Breast epithelium (tissue), 4 donors: ENCODE measurements at regions not wholly inside any gene's neighbourhood (a gene's known extent, or its start where the extent isn't known, plus 50 kb on each side); places are given as distances from the start of the nearest gene placed in this dataset.

Source experiments
- DNase-seq, 2 donors: peaks; one replicate each; pipeline ENCODE4 v3.0.0-alpha.2; 2019; ENCODE audit warnings: low spot score in 2 of 2
- H3K27ac ChIP-seq, 2 donors: fragments of 200-600 bp; sonication (generic) in 1 of 2; one replicate each; pipeline ENCODE4 v1.5.1; 2016 to 2019; ENCODE audit warnings: mild to moderate bottlenecking in 1 of 2
- H3K27me3 ChIP-seq, 2 donors: fragments of 200-600 bp; sonication (generic) in 1 of 2; one replicate each; pipeline versions ENCODE4 v1.5.1 to v1.6.0; 2017 to 2019; ENCODE audit warnings: control low read depth in 1 of 2, mild to moderate bottlenecking in 1 of 2
- H3K36me3 ChIP-seq: fragments of 200-600 bp; one replicate; pipeline ENCODE4 v1.5.1; 2019
- H3K4me1 ChIP-seq, 2 donors: fragments of 200-600 bp; sonication (generic); one replicate each; pipeline ENCODE4 v1.5.1; 2016 to 2019; ENCODE audit warnings: control low read depth in 1 of 2
- H3K4me3 ChIP-seq, 3 donors: fragments of 200-600 bp; sonication (generic); 1 replicate in 2 of 3; 2 replicates in 1 of 3; pipeline ENCODE4 v1.5.1; 2016 to 2019; ENCODE audit warnings: mild to moderate bottlenecking in 3 of 3, moderate library complexity in 2 of 3
- H3K9me3 ChIP-seq, 2 donors: fragments of 200-600 bp; sonication (generic) in 1 of 2; one replicate each; pipeline ENCODE4 v1.5.1; 2016 to 2019; ENCODE audit warnings: control low read depth in 1 of 2
- POLR2A ChIP-seq: fragments of 450-650 bp; IDR thresholded peaks from one replicate; pipeline ENCODE4 v1.6.1; 2016; ENCODE audit warnings: antibody characterized with exemption, mild to moderate bottlenecking, moderate library complexity
- POLR2AphosphoS5 ChIP-seq, 3 donors: sonication (generic); formaldehyde crosslinking; IDR thresholded peaks; one replicate each; pipeline ENCODE4 v1.6.1; 2017; ENCODE audit warnings: antibody characterized with exemption in 3 of 3
- intact Hi-C: fragments of 100-400 bp; cut with DNase I; formaldehyde crosslinking; loops from one replicate; pipeline ENCODE4 v1.15.1; 2023; ENCODE audit warnings: low total_unique reads
- TF ChIP-seq, protein P1 (sequence below), 3 donors: fragments of 450-650 bp; IDR thresholded peaks; one replicate each; pipeline ENCODE4 v1.5.1; 2016 to 2017; ENCODE audit warnings: antibody characterized with exemption in 3 of 3, mild to moderate bottlenecking in 3 of 3, moderate library complexity in 3 of 3

DNA sequence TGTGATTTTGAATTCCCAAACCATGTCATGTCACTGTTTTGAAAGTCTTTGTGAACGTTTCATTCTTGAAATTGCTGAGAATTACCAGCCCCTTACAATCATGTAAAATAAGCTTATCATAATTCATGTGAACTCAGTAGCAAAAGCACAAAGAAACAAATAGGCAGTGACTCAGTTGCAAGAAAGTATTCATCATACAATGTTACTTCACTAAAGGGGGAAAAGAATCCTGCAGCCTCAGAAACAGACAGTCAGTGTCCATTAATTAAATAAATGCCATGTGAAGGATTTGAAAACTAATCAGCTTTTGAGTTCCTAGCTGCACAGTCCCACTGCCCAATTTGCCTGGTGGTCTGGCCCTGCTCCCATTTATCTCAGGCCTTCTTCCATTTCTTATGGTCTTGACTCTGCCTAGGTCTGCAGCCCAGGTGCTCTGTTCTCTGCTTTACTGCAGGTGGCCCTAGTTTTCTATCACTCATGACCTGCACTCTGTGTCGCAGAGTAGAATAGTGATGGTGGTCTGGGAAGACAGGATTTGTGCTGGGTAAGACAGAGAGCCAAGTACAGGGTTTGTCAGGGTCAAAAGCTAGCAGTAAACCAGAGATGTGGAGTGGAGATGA, 99.7 kb downstream of the PLCE1 start:
- Histone ChIP-seq H3K36me3 (no peaks in the 10 kb centered on the region), H3K27ac (no peak overlapping the region), H3K9me3 (no peaks in the 10 kb centered on the region), H3K4me3 (no peak overlapping the region), H3K27me3 (no peaks in the 10 kb centered on the region), H3K4me1 (no peaks in the 10 kb centered on the region)
- TF ChIP-seq, protein P1, sequence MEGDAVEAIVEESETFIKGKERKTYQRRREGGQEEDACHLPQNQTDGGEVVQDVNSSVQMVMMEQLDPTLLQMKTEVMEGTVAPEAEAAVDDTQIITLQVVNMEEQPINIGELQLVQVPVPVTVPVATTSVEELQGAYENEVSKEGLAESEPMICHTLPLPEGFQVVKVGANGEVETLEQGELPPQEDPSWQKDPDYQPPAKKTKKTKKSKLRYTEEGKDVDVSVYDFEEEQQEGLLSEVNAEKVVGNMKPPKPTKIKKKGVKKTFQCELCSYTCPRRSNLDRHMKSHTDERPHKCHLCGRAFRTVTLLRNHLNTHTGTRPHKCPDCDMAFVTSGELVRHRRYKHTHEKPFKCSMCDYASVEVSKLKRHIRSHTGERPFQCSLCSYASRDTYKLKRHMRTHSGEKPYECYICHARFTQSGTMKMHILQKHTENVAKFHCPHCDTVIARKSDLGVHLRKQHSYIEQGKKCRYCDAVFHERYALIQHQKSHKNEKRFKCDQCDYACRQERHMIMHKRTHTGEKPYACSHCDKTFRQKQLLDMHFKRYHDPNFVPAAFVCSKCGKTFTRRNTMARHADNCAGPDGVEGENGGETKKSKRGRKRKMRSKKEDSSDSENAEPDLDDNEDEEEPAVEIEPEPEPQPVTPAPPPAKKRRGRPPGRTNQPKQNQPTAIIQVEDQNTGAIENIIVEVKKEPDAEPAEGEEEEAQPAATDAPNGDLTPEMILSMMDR (IDR thresholded peaks at IDR 0.05): no peak
- TF ChIP-seq POLR2AphosphoS5 (IDR thresholded peaks at IDR 0.05): no peak
- no peak for TF ChIP-seq POLR2A
- intact Hi-C loops: no loop called here
- DNase-seq: no peak

DNA sequence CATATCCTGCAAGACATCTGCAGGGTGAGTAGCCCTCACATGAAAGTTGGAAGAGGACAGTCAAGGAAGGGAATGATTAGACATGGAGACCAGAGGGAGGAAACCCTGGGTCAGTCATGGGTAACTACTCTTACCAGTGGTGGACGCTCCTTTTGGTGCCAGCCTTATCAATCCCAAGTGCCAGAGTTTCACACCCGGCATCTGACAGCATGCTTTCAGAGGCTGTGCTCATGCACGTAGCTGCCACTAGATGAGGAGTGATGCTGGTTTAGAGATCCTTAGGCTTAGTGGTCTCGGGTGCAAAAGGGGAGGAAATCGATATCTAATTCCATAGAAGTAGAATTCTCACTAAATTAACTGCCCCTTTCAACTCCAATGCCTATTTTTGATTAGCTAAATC, 100.8 kb downstream of the PLCE1 start:
- Histone ChIP-seq H3K4me1 (no peaks in the 10 kb centered on the region), H3K9me3 (no peaks in the 10 kb centered on the region), H3K27me3 (no peaks in the 10 kb centered on the region), H3K4me3 (no peak overlapping the region), H3K27ac (no peak overlapping the region), H3K36me3 (no peaks in the 10 kb centered on the region)
- intact Hi-C loops: no loop called here
- TF ChIP-seq, protein P1 (IDR thresholded peaks at IDR 0.05): no peak
- TF ChIP-seq POLR2AphosphoS5 (IDR thresholded peaks at IDR 0.05) (no peak), POLR2A (no peak)
- no peak for DNase-seq

DNA sequence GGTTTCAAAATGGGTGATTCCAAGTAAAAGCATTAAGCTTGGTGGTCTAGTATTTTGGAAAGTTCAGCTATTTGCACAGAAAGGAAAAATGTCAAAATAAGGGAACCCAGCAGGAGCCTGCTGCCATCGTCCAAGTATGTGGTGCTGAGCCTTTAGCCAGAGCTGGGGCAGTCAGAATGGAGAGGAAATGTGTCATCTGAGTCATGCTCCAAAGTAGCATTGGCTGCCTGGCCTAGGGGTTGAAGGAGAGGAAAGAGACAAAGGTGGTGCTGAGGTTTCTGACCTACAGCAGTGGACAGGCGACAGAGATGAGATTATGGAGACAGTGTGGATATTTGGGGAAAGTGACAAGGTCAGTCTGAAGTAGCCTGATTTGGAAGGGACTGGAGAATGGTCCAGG, 103.9 kb downstream of the PLCE1 start:
- no peak for DNase-seq
- Histone ChIP-seq H3K27ac (no peak overlapping the region), H3K4me3 (no peak overlapping the region), H3K27me3 (no peaks in the 10 kb centered on the region), H3K36me3 (no peaks in the 10 kb centered on the region), H3K9me3 (no peaks in the 10 kb centered on the region), H3K4me1 (no peaks in the 10 kb centered on the region)
- TF ChIP-seq, protein P1 (IDR thresholded peaks at IDR 0.05): no peak
- TF ChIP-seq POLR2AphosphoS5 (IDR thresholded peaks at IDR 0.05) (no peak), POLR2A (no peak)
- intact Hi-C loops: no loop called here

DNA sequence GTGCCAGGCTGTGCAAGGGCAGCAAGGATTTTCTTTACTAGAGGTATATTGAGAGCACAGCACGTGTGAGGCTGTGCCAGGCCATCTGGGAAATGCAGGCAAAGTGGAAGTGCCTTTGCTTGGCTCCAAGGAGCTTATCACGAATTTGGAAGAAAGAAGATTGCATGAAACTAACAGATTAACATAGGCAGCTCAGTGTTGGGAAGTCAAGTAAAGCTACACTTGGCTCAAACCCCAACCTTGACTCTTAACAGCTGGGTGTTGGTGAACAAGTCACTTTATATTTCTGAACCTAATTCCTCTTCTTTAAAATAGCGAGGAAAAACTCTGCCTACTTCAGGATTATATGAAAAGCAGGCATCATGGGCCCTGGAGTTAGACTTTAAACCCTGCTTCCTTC, 105.2 kb downstream of the PLCE1 start:
- no peak overlapping the region for H3K4me3 ChIP-seq
- DNase-seq: no peak
- intact Hi-C loops: no loop called here
- H3K27ac ChIP-seq: no peak overlapping the region
- no peaks in the 10 kb centered on the region for H3K4me1 ChIP-seq
- no peaks in the 10 kb centered on the region for H3K36me3 ChIP-seq
- no peaks in the 10 kb centered on the region for H3K27me3 ChIP-seq
- TF ChIP-seq POLR2A (no peak), POLR2AphosphoS5 (IDR thresholded peaks at IDR 0.05) (no peak)
- no peaks in the 10 kb centered on the region for H3K9me3 ChIP-seq

DNA sequence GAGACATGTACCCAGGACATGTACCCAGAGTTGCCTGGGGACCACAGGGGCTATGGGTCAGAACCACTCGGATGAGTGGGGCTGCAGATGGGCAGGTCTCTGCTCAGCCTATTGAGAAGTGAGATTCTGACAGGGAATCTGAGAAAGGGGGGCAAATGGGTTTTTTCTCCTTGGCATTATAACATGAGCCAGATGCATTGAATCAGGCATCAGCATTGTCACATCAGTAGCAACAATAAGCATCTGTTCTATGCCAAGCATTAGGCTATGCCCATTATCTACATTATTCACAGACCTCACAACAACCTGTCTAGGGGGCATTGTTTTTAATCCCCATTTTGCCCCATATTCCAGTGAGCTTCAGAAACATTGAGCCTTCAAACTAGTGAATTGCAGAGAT, 108.2 kb downstream of the PLCE1 start:
- Histone ChIP-seq H3K27me3 (no peaks in the 10 kb centered on the region), H3K27ac (no peak overlapping the region), H3K4me3 (no peak overlapping the region), H3K4me1 (no peaks in the 10 kb centered on the region), H3K9me3 (no peaks in the 10 kb centered on the region), H3K36me3 (no peaks in the 10 kb centered on the region)
- TF ChIP-seq POLR2AphosphoS5 (IDR thresholded peaks at IDR 0.05) (no peak), POLR2A (no peak)
- TF ChIP-seq, protein P1 (IDR thresholded peaks at IDR 0.05): no peak
- DNase-seq: no peak
- intact Hi-C loops: no loop called here

GRCh38 chr10:94102436-94102835, 108.7 kb downstream of the PLCE1 start:
- Histone ChIP-seq H3K4me3 (no peak overlapping the region), H3K27ac (no peak overlapping the region), H3K36me3 (no peaks in the 10 kb centered on the region), H3K9me3 (no peaks in the 10 kb centered on the region), H3K27me3 (no peaks in the 10 kb centered on the region), H3K4me1 (no peaks in the 10 kb centered on the region)
- DNase-seq: no peak
- intact Hi-C loops: no loop called here
- TF ChIP-seq POLR2A: no peak
- no peak for TF ChIP-seq POLR2AphosphoS5 (IDR thresholded peaks at IDR 0.05)
- TF ChIP-seq, protein P1 (IDR thresholded peaks at IDR 0.05): no peak
